ENCODE measurements at regions not wholly inside any gene's neighbourhood (a gene's known extent, or its start where the extent isn't known, plus 50 kb on each side); places are given as distances from the start of the nearest gene placed in this dataset.
A peak's percentile ranks its signal among the peaks of the same experiment; 100 is the strongest.

- no peaks in the 10 kb centered on the region for H3K79me2 ChIP-seq (ENCODE audit: low read length)
- no peak overlapping the region for H3K27ac ChIP-seq (ENCODE audit: low read length)
- peak overlapping the region; percentile 29; the same call in 1 of the 2 replicates for H2AFZ ChIP-seq (ENCODE audit: low read depth, low read length)
- H3K36me3 ChIP-seq (replicated peaks; ENCODE audit: low read depth, low read length) = no peaks in the 10 kb centered on the region
- no peaks in the 10 kb centered on the region for H3K27me3 ChIP-seq (ENCODE audit: low read depth, low read length)
- H4K20me1 ChIP-seq (ENCODE audit: insufficient read depth, low read length) = no peaks in the 10 kb centered on the region
- no peak overlapping the region for H3K4me2 ChIP-seq (ENCODE audit: low read length)
- H3K9ac ChIP-seq (ENCODE audit: low read length) = no peak overlapping the region
- H3K4me1 ChIP-seq (ENCODE audit: low read length) = no peaks in the 10 kb centered on the region
- no peak overlapping the region for H3K4me3 ChIP-seq (ENCODE audit: low read length)
- no peaks in the 10 kb centered on the region for H3K9me3 ChIP-seq (ENCODE audit: insufficient read depth, low read length)
- no peak for TF ChIP-seq CTCF (IDR thresholded peaks at IDR 0.05; ENCODE audit: low read depth, low read length)
- TF ChIP-seq EZH2phosphoT487 (IDR thresholded peaks at IDR 0.05; ENCODE audit: low read depth) = no peak
Measured at GRCh38 chr2:13106302-13106701, 389.6 kb downstream of the TRIB2 start.

- Histone ChIP-seq H3K79me2 (ENCODE audit: low read length) (no peaks in the 10 kb centered on the region), H3K27me3 (ENCODE audit: low read depth, low read length) (no peaks in the 10 kb centered on the region), H3K36me3 (replicated peaks; ENCODE audit: low read depth, low read length) (no peaks in the 10 kb centered on the region), H3K9ac (ENCODE audit: low read length) (no peak overlapping the region), H3K4me3 (ENCODE audit: low read length) (no peak overlapping the region), H3K4me1 (ENCODE audit: low read length) (no peaks in the 10 kb centered on the region), H3K4me2 (ENCODE audit: low read length) (no peak overlapping the region), H2AFZ (ENCODE audit: low read depth, low read length) (no peak overlapping the region), H4K20me1 (ENCODE audit: insufficient read depth, low read length) (no peaks in the 10 kb centered on the region), H3K27ac (ENCODE audit: low read length) (no peak overlapping the region), H3K9me3 (ENCODE audit: insufficient read depth, low read length) (no peaks in the 10 kb centered on the region)
- no peak for TF ChIP-seq EZH2phosphoT487 (IDR thresholded peaks at IDR 0.05; ENCODE audit: low read depth)
- no peak for TF ChIP-seq CTCF (IDR thresholded peaks at IDR 0.05; ENCODE audit: low read depth, low read length)
Measured at GRCh38 chr2:13109516-13109915, 392.8 kb downstream of the TRIB2 start.

- no peak overlapping the region for H2AFZ ChIP-seq (ENCODE audit: low read depth, low read length)
- no peak overlapping the region for H3K9ac ChIP-seq (ENCODE audit: low read length)
- H3K79me2 ChIP-seq (ENCODE audit: low read length) = no peaks in the 10 kb centered on the region
- no peaks in the 10 kb centered on the region for H3K9me3 ChIP-seq (ENCODE audit: insufficient read depth, low read length)
- no peak overlapping the region for H3K4me3 ChIP-seq (ENCODE audit: low read length)
- no peak overlapping the region for H3K27ac ChIP-seq (ENCODE audit: low read length)
- H3K4me1 ChIP-seq (ENCODE audit: low read length) = no peaks in the 10 kb centered on the region
- H3K27me3 ChIP-seq (ENCODE audit: low read depth, low read length) = no peaks in the 10 kb centered on the region
- no peaks in the 10 kb centered on the region for H4K20me1 ChIP-seq (ENCODE audit: insufficient read depth, low read length)
- H3K4me2 ChIP-seq (ENCODE audit: low read length) = no peak overlapping the region
- no peaks in the 10 kb centered on the region for H3K36me3 ChIP-seq (replicated peaks; ENCODE audit: low read depth, low read length)
- TF ChIP-seq EZH2phosphoT487 (IDR thresholded peaks at IDR 0.05; ENCODE audit: low read depth) = no peak
- no peak for TF ChIP-seq CTCF (IDR thresholded peaks at IDR 0.05; ENCODE audit: low read depth, low read length)
Measured at GRCh38 chr2:13110825-13111224, 394.1 kb downstream of the TRIB2 start.

GRCh38 chr2:13113002-13113401, 396.3 kb downstream of the TRIB2 start:
- no peak overlapping the region for H3K4me2 ChIP-seq (ENCODE audit: low read length)
- no peaks in the 10 kb centered on the region for H4K20me1 ChIP-seq (ENCODE audit: insufficient read depth, low read length)
- H3K9me3 ChIP-seq (ENCODE audit: insufficient read depth, low read length) = no peaks in the 10 kb centered on the region
- H3K27me3 ChIP-seq (ENCODE audit: low read depth, low read length) = no peaks in the 10 kb centered on the region
- no peaks in the 10 kb centered on the region for H3K79me2 ChIP-seq (ENCODE audit: low read length)
- no peak overlapping the region for H3K9ac ChIP-seq (ENCODE audit: low read length)
- TF ChIP-seq EZH2phosphoT487 (IDR thresholded peaks at IDR 0.05; ENCODE audit: low read depth) = no peak
- no peak for TF ChIP-seq CTCF (IDR thresholded peaks at IDR 0.05; ENCODE audit: low read depth, low read length)
- no peaks in the 10 kb centered on the region for H3K4me1 ChIP-seq (ENCODE audit: low read length)
- H3K36me3 ChIP-seq (replicated peaks; ENCODE audit: low read depth, low read length) = no peaks in the 10 kb centered on the region
- H3K27ac ChIP-seq (ENCODE audit: low read length) = no peak overlapping the region
- no peak overlapping the region for H2AFZ ChIP-seq (ENCODE audit: low read depth, low read length)
- H3K4me3 ChIP-seq (ENCODE audit: low read length) = no peak overlapping the region

Measured in OCI-LY3 (cell line).